Neuronal stem cell (in vitro differentiated cells): ENCODE measurements at regions not wholly inside any gene's neighbourhood (a gene's known extent, or its start where the extent isn't known, plus 50 kb on each side); places are given as distances from the start of the nearest gene placed in this dataset.
A peak's percentile ranks its signal among the peaks of the same experiment; 100 is the strongest.

ENCODE experiments used
- DNase-seq: peaks from one replicate; pipeline ENCODE4 v3.0.0-alpha.2; 2013; ENCODE audit warnings: low spot score
- H2AFZ ChIP-seq: one replicate; pipeline ENCODE4 v1.6.1; 2013; ENCODE audit warnings: mild to moderate bottlenecking, low read length, inconsistent platforms
- H2AK5ac ChIP-seq: 2 replicates; pipeline ENCODE4 v1.6.1; 2013; ENCODE audit warnings: low read depth, mild to moderate bottlenecking, inconsistent platforms, low read length, moderate library complexity, mixed read lengths
- H2BK120ac ChIP-seq: 2 replicates; pipeline ENCODE4 v1.6.1; 2013; ENCODE audit warnings: low read depth, mild to moderate bottlenecking, inconsistent platforms, low read length, moderate library complexity, mixed read lengths
- H2BK12ac ChIP-seq: one replicate; pipeline ENCODE4 v1.6.1; 2013; ENCODE audit warnings: low read length, inconsistent platforms
- H2BK15ac ChIP-seq: 2 replicates; pipeline ENCODE4 v1.6.1; 2013; ENCODE audit warnings: mild to moderate bottlenecking, low read length, inconsistent platforms, mixed read lengths
- H2BK5ac ChIP-seq: one replicate; pipeline ENCODE4 v1.6.1; 2013; ENCODE audit warnings: inconsistent platforms, mild to moderate bottlenecking, low read length, moderate library complexity
- H3K14ac ChIP-seq: one replicate; pipeline ENCODE4 v1.6.1; 2013; ENCODE audit warnings: low read length, inconsistent platforms
- H3K18ac ChIP-seq: 2 replicates; pipeline ENCODE4 v1.6.1; 2013; ENCODE audit warnings: low read length, inconsistent platforms
- H3K23ac ChIP-seq: 2 replicates; pipeline ENCODE4 v1.6.1; 2013; ENCODE audit warnings: low read depth, mild to moderate bottlenecking, mixed read lengths, low read length, inconsistent platforms; ENCODE audit not compliant: poor library complexity
- H3K27ac ChIP-seq: replicated peaks from 3 replicates; pipeline ENCODE4 v1.5.1; 2013; ENCODE audit warnings: low read length, inconsistent platforms
- H3K27me3 ChIP-seq, 3 experiments: 2 replicates each; pipeline ENCODE4 v1.6.1; 2013; ENCODE audit warnings: low read length in 3 of 3, mild to moderate bottlenecking in 2 of 3, inconsistent platforms in 1 of 3, low read depth in 1 of 3, mixed read lengths in 1 of 3, moderate library complexity in 1 of 3; ENCODE audit not compliant: control insufficient read depth in 3 of 3, insufficient read depth in 3 of 3
- H3K36me3 ChIP-seq, 2 donors: replicated peaks in 1 of 2; 2 replicates each; pipeline ENCODE4 v1.6.1; 2013; ENCODE audit warnings: low read length in 2 of 2; ENCODE audit not compliant: control insufficient read depth in 2 of 2, insufficient read depth in 2 of 2
- H3K4ac ChIP-seq: 2 replicates; pipeline ENCODE4 v1.6.1; 2013; ENCODE audit warnings: inconsistent platforms, mild to moderate bottlenecking, low read length, moderate library complexity
- H3K4me1 ChIP-seq, 2 donors: 1 replicate in 1 of 2; 2 replicates in 1 of 2; pipeline ENCODE4 v1.6.1; 2013; ENCODE audit warnings: low read length in 2 of 2, low read depth in 1 of 2; ENCODE audit not compliant: control insufficient read depth in 2 of 2, insufficient read depth in 1 of 2
- H3K4me2 ChIP-seq: one replicate; pipeline ENCODE4 v1.6.1; 2013; ENCODE audit warnings: mild to moderate bottlenecking, low read length, inconsistent platforms; ENCODE audit not compliant: insufficient read depth, poor library complexity, severe bottlenecking
- H3K4me3 ChIP-seq, 2 donors: 2 replicates each; pipeline ENCODE4 v1.5.1; 2013; ENCODE audit warnings: low read length in 2 of 2, mild to moderate bottlenecking in 2 of 2, inconsistent platforms in 1 of 2, moderate library complexity in 1 of 2
- H3K79me1 ChIP-seq: one replicate; pipeline ENCODE4 v1.6.1; 2013; ENCODE audit warnings: low read depth, mild to moderate bottlenecking, inconsistent platforms, low read length, moderate library complexity
- H3K9ac ChIP-seq: one replicate; pipeline ENCODE4 v1.6.1; 2013; ENCODE audit warnings: mild to moderate bottlenecking, low read depth, low read length, inconsistent platforms; ENCODE audit not compliant: poor library complexity
- H3K9me3 ChIP-seq, 2 donors: replicated peaks in 1 of 2; 2 replicates each; pipeline versions ENCODE3 to v1.6.1; 2013; ENCODE audit warnings: low read length in 2 of 2, mild to moderate bottlenecking in 2 of 2, inconsistent platforms in 1 of 2, low read depth in 1 of 2, mixed read lengths in 1 of 2, moderate library complexity in 1 of 2; ENCODE audit not compliant: control insufficient read depth in 2 of 2, insufficient read depth in 1 of 2
- H4K8ac ChIP-seq: one replicate; pipeline ENCODE4 v1.6.1; 2013; ENCODE audit warnings: low read depth, mild to moderate bottlenecking, inconsistent platforms, low read length, moderate library complexity
- H4K91ac ChIP-seq: one replicate; pipeline ENCODE4 v1.6.1; 2013; ENCODE audit warnings: low read length, low read depth, mild to moderate bottlenecking, inconsistent platforms; ENCODE audit not compliant: poor library complexity
- WGBS, 2 donors: extraction: QIAGEN DNeasy Blood & Tissue Kit; methylation state at CpG; one replicate each; pipeline ENCODE4 v1.1.7; 2013; ENCODE audit warnings: missing lambda C conversion rate in 2 of 2, mixed read lengths in 1 of 2; ENCODE audit not compliant: insufficient read length in 2 of 2, insufficient replicate concordance in 1 of 2; ENCODE audit errors: extremely low coverage in 2 of 2; 5-methylcytosine and 5-hydroxymethylcytosine counted together

- peaks cover 0 to 2% of the 10 kb centered on the region in 2 donors for H3K4me1 ChIP-seq
- no peak overlapping the region for H3K23ac ChIP-seq
- H4K8ac ChIP-seq = no peak overlapping the region
- H3K79me1 ChIP-seq = no peaks in the 10 kb centered on the region
- H2BK12ac ChIP-seq = no peak overlapping the region
- H3K18ac ChIP-seq = no peak overlapping the region
- H3K4me2 ChIP-seq = no peak overlapping the region
- no peak overlapping the region for H3K14ac ChIP-seq
- H2BK15ac ChIP-seq = no peak overlapping the region
- no CpG with 5 or more reads among the region's 1 CpG for WGBS, 2 donors
- no peaks in the 10 kb centered on the region for H3K36me3 ChIP-seq
- H2AFZ ChIP-seq = no peak overlapping the region
- H3K9me3 ChIP-seq = no peaks in the 10 kb centered on the region
- no peak for DNase-seq
- H2BK120ac ChIP-seq = no peak overlapping the region
- no peaks in the 10 kb centered on the region for H3K27me3 ChIP-seq
- no peak overlapping the region for H2AK5ac ChIP-seq
- H3K27ac ChIP-seq = no peak overlapping the region
- H4K91ac ChIP-seq = no peak overlapping the region
- H3K4me3 ChIP-seq = no peak overlapping the region
- no peak overlapping the region for H2BK5ac ChIP-seq
- no peak overlapping the region for H3K9ac ChIP-seq
- H3K4ac ChIP-seq = no peak overlapping the region
Measured at GRCh38 chr5:164051745-164052144, 546.3 kb downstream of the MAT2B start.

GRCh38 chr5:164052536-164053093 is 547.2 kb downstream of the MAT2B start:
- Histone ChIP-seq H3K4me2 (no peak overlapping the region), H4K8ac (no peak overlapping the region), H3K4me3 (no peak overlapping the region), H2BK120ac (no peak overlapping the region), H2BK12ac (no peak overlapping the region), H4K91ac (no peak overlapping the region), H3K18ac (no peak overlapping the region), H3K9ac (no peak overlapping the region), H3K79me1 (no peaks in the 10 kb centered on the region), H3K27me3 (no peaks in the 10 kb centered on the region), H3K4me1 (peaks cover 0 to 2% of the 10 kb centered on the region in 2 donors), H3K14ac (no peak overlapping the region), H3K36me3 (no peaks in the 10 kb centered on the region), H2AK5ac (no peak overlapping the region), H3K27ac (no peak overlapping the region), H2AFZ (peak overlapping the region; percentile 47), H3K9me3 (no peaks in the 10 kb centered on the region), H3K4ac (no peak overlapping the region), H3K23ac (no peak overlapping the region), H2BK15ac (no peak overlapping the region), H2BK5ac (no peak overlapping the region)
- DNase-seq = no peak
- WGBS, 2 donors = no CpG with 5 or more reads among the region's 3 CpGs

- H3K27me3 ChIP-seq = no peaks in the 10 kb centered on the region
- H3K23ac ChIP-seq = no peak overlapping the region
- no peak overlapping the region for H3K4me2 ChIP-seq
- H3K4me3 ChIP-seq = no peak overlapping the region
- H3K36me3 ChIP-seq = no peaks in the 10 kb centered on the region
- H2BK15ac ChIP-seq = no peak overlapping the region
- H3K4ac ChIP-seq = no peak overlapping the region
- no peak overlapping the region for H3K27ac ChIP-seq
- no peak overlapping the region for H2BK12ac ChIP-seq
- H3K4me1 ChIP-seq = peaks cover 0 to 2% of the 10 kb centered on the region in 2 donors
- H3K9me3 ChIP-seq = no peaks in the 10 kb centered on the region
- no peak overlapping the region for H2BK5ac ChIP-seq
- H3K18ac ChIP-seq = no peak overlapping the region
- no peak overlapping the region for H3K9ac ChIP-seq
- no peak overlapping the region for H3K14ac ChIP-seq
- no peak overlapping the region for H4K8ac ChIP-seq
- no peak overlapping the region for H4K91ac ChIP-seq
- H2AFZ ChIP-seq = no peak overlapping the region
- H3K79me1 ChIP-seq = no peaks in the 10 kb centered on the region
- H2BK120ac ChIP-seq = no peak overlapping the region
- no peak overlapping the region for H2AK5ac ChIP-seq
- DNase-seq = no peak
- no CpG with 5 or more reads among the region's 1 CpG for WGBS, 2 donors
Measured at GRCh38 chr5:164053123-164053522, 547.7 kb downstream of the MAT2B start.

- no CpG with 5 or more reads among the region's 2 CpGs for whole genome bisulfite sequencing, 2 donors
- no peak overlapping the region for H2AK5ac ChIP-seq
- no peak for DNase-seq
- no peak overlapping the region for H3K4ac ChIP-seq
- no peaks in the 10 kb centered on the region for H3K9me3 ChIP-seq
- H3K27ac ChIP-seq = no peak overlapping the region
- no peak overlapping the region for H3K14ac ChIP-seq
- no peak overlapping the region for H3K9ac ChIP-seq
- H3K4me3 ChIP-seq = no peak overlapping the region
- peaks cover 0 to 2% of the 10 kb centered on the region in 2 donors for H3K4me1 ChIP-seq
- no peaks in the 10 kb centered on the region for H3K36me3 ChIP-seq
- no peak overlapping the region for H2AFZ ChIP-seq
- H3K4me2 ChIP-seq = no peak overlapping the region
- no peak overlapping the region for H4K91ac ChIP-seq
- H2BK120ac ChIP-seq = no peak overlapping the region
- H2BK12ac ChIP-seq = no peak overlapping the region
- no peaks in the 10 kb centered on the region for H3K79me1 ChIP-seq
- no peak overlapping the region for H2BK5ac ChIP-seq
- H3K18ac ChIP-seq = no peak overlapping the region
- H4K8ac ChIP-seq = no peak overlapping the region
- H3K27me3 ChIP-seq = no peaks in the 10 kb centered on the region
- no peak overlapping the region for H3K23ac ChIP-seq
- H2BK15ac ChIP-seq = no peak overlapping the region
Measured at GRCh38 chr5:164054461-164054860, 549.0 kb downstream of the MAT2B start.
